SK-MEL-5 (cell line): ENCODE measurements at regions not wholly inside any gene's neighbourhood (a gene's known extent, or its start where the extent isn't known, plus 50 kb on each side); places are given as distances from the start of the nearest gene placed in this dataset.
A peak's percentile ranks its signal among the peaks of the same experiment; 100 is the strongest.
"Not testable (repeated sequence)": the region's sequence is repeated elsewhere in the genome, so short reads cannot be mapped to it uniquely, and the experiment has no call there.

ENCODE experiments used
- DNase-seq: peaks from one replicate; pipeline ENCODE4 v3.0.0-alpha.2; 2016; ENCODE audit warnings: low read depth, low spot score
- in situ Hi-C: cut with HindIII; loops from 2 replicates; pipeline ENCODE4 v1.10.0; 2016; ENCODE audit warnings: low sequenced_read_pairs, high pct_unique_total_duplicates, low pct_unique_long_range_greater_than_20kb

GRCh38 chr7:35152059-35152458 is 101.8 kb downstream of the TBX20 start:
- DNase-seq, in situ Hi-C loops: not testable (repeated sequence)

- in situ Hi-C loops = not testable (repeated sequence)
These were observed 105.9 kb downstream of the TBX20 start for GRCh38 chr7:35148030-35148429.

GRCh38 chr7:35142125-35142524 is 104.8 kb upstream of the DPY19L1 start:
- in situ Hi-C loops = not testable (repeated sequence)

More at GRCh38 chr7:35148030-35148429, 105.9 kb downstream of the TBX20 start:
- not testable (repeated sequence) for DNase-seq

GRCh38 chr7:35139281-35139680 is 102.0 kb upstream of the DPY19L1 start:
- in situ Hi-C loops, DNase-seq: not testable (repeated sequence)

More at GRCh38 chr7:35142125-35142524, 104.8 kb upstream of the DPY19L1 start:
- not testable (repeated sequence) for DNase-seq

GRCh38 chr7:35133465-35133864 is 96.2 kb upstream of the DPY19L1 start:
- DNase-seq, in situ Hi-C loops: not testable (repeated sequence)

GRCh38 chr7:35133011-35133410 is 95.7 kb upstream of the DPY19L1 start:
- DNase-seq = peak; percentile 95
- in situ Hi-C loops = not testable (repeated sequence)

GRCh38 chr7:35128662-35129061 is 91.4 kb upstream of the DPY19L1 start:
- in situ Hi-C loops = not testable (repeated sequence)

GRCh38 chr7:35118526-35118925 is 81.2 kb upstream of the DPY19L1 start:
- DNase-seq, in situ Hi-C loops: not testable (repeated sequence)

More at GRCh38 chr7:35128662-35129061, 91.4 kb upstream of the DPY19L1 start:
- DNase-seq = not testable (repeated sequence)

- in situ Hi-C loops, DNase-seq: not testable (repeated sequence)
These were observed 69.4 kb upstream of the DPY19L1 start for GRCh38 chr7:35106667-35107066.

- in situ Hi-C loops = not testable (repeated sequence)
These were observed 68.2 kb upstream of the DPY19L1 start for GRCh38 chr7:35105511-35105910.

GRCh38 chr7:35102845-35103244 is 65.6 kb upstream of the DPY19L1 start:
- in situ Hi-C loops, DNase-seq: not testable (repeated sequence)

More at GRCh38 chr7:35105511-35105910, 68.2 kb upstream of the DPY19L1 start:
- not testable (repeated sequence) for DNase-seq

- DNase-seq, in situ Hi-C loops: not testable (repeated sequence)
These were observed 55.7 kb upstream of the DPY19L1 start for GRCh38 chr7:35092961-35093360.
